RWPE1 (cell line): ENCODE measurements at regions not wholly inside any gene's neighbourhood (a gene's known extent, or its start where the extent isn't known, plus 50 kb on each side); places are given as distances from the start of the nearest gene placed in this dataset.
"Not testable (repeated sequence)": the region's sequence is repeated elsewhere in the genome, so short reads cannot be mapped to it uniquely, and the experiment has no call there.

Experiments
- CTCF ChIA-PET: fragments of 350-600 bp; sonication (Branson Sonifier 250); formaldehyde crosslinking; extraction: SDS; loops from one replicate; lab custom pipeline; 2021; lab: Yijun Ruan, JAX
- POLR2A ChIA-PET: fragments of 400-600 bp; formaldehyde crosslinking; extraction: SDS; loops from one replicate; lab custom pipeline; 2020; ENCODE audit warnings: antibody characterized with exemption; ENCODE audit not compliant: low non-redundant PET; lab: Yijun Ruan, JAX
- DNase-seq: peaks from one replicate; pipeline ENCODE4 v3.0.0; 2012; ENCODE audit warnings: low spot score
- H3K27ac ChIP-seq: fragments of 450-650 bp; 2 replicates; pipeline ENCODE4 v1.5.1; 2017

DNA sequence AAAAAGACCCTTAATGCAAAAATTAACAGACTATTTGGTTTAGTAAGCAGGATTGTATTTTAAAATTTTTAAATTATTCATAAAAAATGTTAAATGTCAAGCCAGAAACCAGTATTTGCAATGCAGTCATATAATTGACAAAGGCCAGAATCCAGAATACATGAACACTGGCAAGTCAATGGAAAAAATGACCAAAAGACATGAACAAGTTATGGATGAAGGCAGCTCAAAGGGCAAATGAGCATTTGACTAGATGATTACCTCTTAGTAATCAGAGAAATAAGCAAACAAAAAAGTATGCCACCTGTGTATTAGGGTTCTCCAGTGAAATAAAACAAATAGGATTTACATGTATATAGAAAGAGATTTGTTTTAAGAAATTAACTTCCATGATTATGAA lies 80.9 kb upstream of the PLGLB2 start:
- H3K27ac ChIP-seq, POLR2A ChIA-PET, DNase-seq, CTCF ChIA-PET: not testable (repeated sequence)

- DNase-seq, CTCF ChIA-PET, POLR2A ChIA-PET, H3K27ac ChIP-seq: not testable (repeated sequence)
These were observed 79.5 kb upstream of the PLGLB2 start for GRCh38 chr2:87668361-87668760.

DNA sequence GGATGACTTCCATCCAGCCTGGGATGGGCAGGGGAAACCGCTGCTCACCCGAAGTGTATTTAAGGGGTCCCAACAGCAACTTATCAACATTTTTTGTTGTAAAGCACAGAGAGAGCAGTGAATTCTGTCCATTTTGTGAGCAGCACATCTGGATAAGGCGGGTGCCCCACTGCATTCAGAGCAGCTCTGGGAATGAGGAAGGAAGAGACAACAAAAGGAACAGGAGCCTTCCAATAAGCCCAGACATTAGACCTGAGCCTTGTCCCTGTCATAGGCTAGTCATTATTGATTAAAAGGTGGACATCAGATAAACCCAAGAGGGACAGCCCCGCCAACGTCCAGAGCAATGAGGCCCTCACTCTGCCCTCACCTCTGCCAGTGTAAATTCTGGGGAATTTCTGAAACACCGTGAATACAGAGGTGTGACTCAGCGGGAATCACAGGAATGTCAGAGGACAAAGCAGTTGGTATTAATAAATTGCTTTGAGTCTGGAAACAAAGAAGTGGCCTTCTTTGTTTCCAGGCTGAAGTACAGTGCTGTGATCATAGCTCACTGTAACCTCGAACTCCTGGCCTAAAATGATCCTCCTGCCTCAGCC lies 78.2 kb upstream of the PLGLB2 start:
- POLR2A ChIA-PET, H3K27ac ChIP-seq, CTCF ChIA-PET, DNase-seq: not testable (repeated sequence)

- CTCF ChIA-PET, POLR2A ChIA-PET: not testable (repeated sequence)
These were observed 75.5 kb upstream of the PLGLB2 start for GRCh38 chr2:87672404-87672803.

GRCh38 chr2:87674729-87675128 lies 73.2 kb upstream of the PLGLB2 start:
- CTCF ChIA-PET = not testable (repeated sequence)

More at GRCh38 chr2:87672404-87672803, 75.5 kb upstream of the PLGLB2 start:
- H3K27ac ChIP-seq, DNase-seq: not testable (repeated sequence)

GRCh38 chr2:87675487-87675886 lies 72.4 kb upstream of the PLGLB2 start:
- POLR2A ChIA-PET, CTCF ChIA-PET: not testable (repeated sequence)

More at GRCh38 chr2:87674729-87675128, 73.2 kb upstream of the PLGLB2 start:
- POLR2A ChIA-PET, DNase-seq, H3K27ac ChIP-seq: not testable (repeated sequence)

GRCh38 chr2:87677421-87677923 lies 70.4 kb upstream of the PLGLB2 start:
- CTCF ChIA-PET, DNase-seq, H3K27ac ChIP-seq, POLR2A ChIA-PET: not testable (repeated sequence)

More at GRCh38 chr2:87675487-87675886, 72.4 kb upstream of the PLGLB2 start:
- H3K27ac ChIP-seq, DNase-seq: not testable (repeated sequence)

GRCh38 chr2:87678742-87679173 lies 69.1 kb upstream of the PLGLB2 start:
- CTCF ChIA-PET, POLR2A ChIA-PET, DNase-seq, H3K27ac ChIP-seq: not testable (repeated sequence)

DNA sequence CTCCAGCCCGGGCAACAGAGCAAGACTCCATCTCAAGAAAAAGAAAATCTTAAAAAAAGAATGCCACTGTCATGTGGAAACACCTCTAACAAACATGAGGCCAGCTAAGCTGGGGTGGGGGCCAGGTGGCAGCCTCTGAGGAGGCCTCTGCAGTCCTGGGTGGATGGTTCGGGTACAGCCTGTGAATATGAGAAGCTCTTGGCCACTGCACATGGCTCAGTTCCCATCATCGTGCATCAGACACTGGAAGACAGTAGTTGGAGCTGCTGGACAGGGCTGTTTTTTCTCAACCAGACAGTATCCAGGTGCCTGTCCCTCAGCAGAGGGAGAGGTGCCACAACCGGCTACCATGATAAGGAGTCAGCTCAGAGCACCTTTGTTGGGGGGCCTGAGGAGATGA lies 67.9 kb upstream of the PLGLB2 start:
- DNase-seq, CTCF ChIA-PET, H3K27ac ChIP-seq, POLR2A ChIA-PET: not testable (repeated sequence)

DNA sequence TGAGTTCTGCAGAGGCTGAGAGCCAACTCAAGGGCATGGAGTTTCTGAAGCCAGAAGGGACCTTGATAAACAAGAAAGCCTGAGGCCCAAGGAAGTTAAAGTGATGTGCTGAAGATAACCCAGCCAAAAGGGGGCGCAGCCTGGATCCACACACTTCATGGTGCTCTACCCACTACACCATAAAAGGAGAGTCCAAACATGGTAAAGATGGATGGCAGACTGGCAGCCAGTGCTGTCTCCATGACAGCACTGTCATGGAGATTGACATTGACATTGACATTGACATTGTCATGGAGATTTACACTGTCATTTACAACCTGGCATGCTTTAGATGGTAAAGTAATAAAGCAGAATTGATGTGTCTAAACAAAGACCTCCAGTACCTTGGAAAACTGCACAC lies 67.2 kb upstream of the PLGLB2 start:
- POLR2A ChIA-PET, H3K27ac ChIP-seq, CTCF ChIA-PET, DNase-seq: not testable (repeated sequence)

DNA sequence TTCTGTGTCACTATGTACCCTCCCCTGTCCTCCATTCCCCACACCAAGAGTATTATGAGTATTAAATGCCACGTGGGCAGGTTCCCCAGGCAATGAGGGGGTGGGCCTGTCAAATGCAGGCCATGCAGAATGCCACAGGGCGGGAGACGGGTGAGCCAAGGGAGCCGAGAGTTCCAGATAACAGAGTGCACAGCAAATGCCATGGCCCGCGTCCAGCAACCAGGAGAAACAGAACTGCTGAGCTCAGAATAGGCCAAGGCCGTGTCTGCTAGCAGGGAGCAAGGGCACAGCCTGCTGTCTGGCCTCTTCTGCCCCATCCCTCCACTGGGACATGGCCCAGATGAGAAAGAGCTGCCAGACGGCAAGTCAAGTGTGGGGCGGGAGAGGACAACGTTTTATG lies 64.4 kb upstream of the PLGLB2 start:
- H3K27ac ChIP-seq, POLR2A ChIA-PET, CTCF ChIA-PET, DNase-seq: not testable (repeated sequence)

- DNase-seq, POLR2A ChIA-PET, H3K27ac ChIP-seq, CTCF ChIA-PET: not testable (repeated sequence)
These were observed 63.9 kb upstream of the PLGLB2 start for GRCh38 chr2:87683961-87684360.

DNA sequence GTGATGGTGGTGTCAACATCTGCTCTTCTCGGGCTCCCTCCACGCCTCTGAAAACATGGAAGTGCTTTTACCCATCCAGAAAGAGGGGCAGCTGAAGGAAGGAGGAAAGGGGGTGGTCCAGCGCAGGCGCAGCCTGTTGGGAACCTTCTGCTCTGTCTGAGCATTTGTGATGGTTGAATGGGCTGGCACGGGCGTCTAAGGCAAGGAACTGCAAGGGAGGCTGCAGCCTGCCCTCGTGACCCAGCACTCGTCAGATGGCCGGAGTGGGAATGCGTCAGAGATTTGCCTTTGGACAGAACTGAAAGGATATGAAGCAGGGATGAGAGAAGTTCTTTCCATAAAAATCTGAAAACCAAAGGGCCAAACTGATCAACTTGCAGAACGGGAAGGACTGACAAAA lies 62.3 kb upstream of the PLGLB2 start:
- POLR2A ChIA-PET, H3K27ac ChIP-seq, CTCF ChIA-PET, DNase-seq: not testable (repeated sequence)

- CTCF ChIA-PET, POLR2A ChIA-PET, H3K27ac ChIP-seq, DNase-seq: not testable (repeated sequence)
These were observed 60.9 kb upstream of the PLGLB2 start for GRCh38 chr2:87686873-87687549.

GRCh38 chr2:87687550-87688270 lies 60.2 kb upstream of the PLGLB2 start:
- CTCF ChIA-PET, DNase-seq, POLR2A ChIA-PET, H3K27ac ChIP-seq: not testable (repeated sequence)

DNA sequence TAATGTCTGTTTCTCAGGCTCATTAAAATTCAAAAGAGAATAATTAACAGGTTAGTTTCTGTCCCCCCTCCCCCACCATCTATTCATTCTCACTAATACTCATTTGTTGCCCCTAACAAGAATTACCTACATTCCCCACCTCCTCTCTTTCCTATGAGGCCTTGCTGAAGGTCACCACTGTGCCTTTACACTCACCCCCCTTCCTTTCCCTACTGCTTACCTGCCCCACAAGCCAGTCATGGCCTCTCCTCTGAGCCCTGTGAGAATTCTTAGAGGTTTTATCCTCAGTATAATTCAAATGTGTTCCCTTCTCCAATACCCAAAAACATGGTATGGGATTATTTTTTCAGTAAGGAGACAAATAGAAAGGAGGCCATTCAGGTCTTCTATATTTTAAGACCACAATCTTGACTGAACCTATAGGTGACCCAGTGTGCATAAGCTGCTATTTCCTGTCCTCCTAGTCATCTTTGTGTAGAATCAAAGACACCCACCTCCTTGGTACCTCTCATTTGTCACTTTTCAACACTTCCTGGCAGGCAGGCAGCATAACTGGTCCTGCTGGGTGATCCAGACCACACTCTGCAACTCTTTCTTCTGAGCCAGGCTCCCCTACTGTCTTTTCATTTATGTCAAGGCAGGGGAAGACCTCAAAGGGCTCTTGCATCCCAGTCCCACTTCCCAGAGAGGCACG lies 55.8 kb upstream of the PLGLB2 start:
- POLR2A ChIA-PET, DNase-seq, H3K27ac ChIP-seq, CTCF ChIA-PET: not testable (repeated sequence)

DNA sequence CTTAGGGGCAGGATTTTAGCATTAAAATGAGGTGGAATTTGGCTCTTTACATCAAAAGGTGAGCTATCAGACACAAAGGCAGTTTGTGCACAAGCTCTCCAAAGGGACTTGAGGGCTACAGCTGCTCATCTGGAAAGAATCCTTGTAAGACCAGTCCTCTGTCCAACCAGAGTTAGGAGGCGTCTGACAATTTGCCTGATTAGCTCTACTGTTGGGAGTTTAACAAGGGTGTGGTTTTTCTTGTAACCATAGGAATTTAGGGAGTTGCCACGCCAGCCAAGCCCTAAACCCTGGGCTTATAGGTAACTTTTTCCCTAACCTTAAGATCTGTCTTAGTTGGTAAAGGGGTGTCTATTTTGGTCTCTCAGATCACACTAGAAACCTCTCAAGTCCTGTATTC lies 55.0 kb upstream of the PLGLB2 start:
- H3K27ac ChIP-seq, POLR2A ChIA-PET, CTCF ChIA-PET, DNase-seq: not testable (repeated sequence)
